Left cardiac atrium (tissue), 4 donors: ENCODE measurements at regions not wholly inside any gene's neighbourhood (a gene's known extent, or its start where the extent isn't known, plus 50 kb on each side); places are given as distances from the start of the nearest gene placed in this dataset.

Experiments used
- ATAC-seq, 2 donors: fragments of 200-7000 bp; cut with Tn5 transposase; one replicate each; pipeline ENCODE4 v1.9.1; 2020; ENCODE audit warnings: mild to moderate bottlenecking in 2 of 2, moderate library complexity in 2 of 2
- DNase-seq: peaks from one replicate; pipeline ENCODE4 v3.0.0-alpha.2; 2020
- intact Hi-C, 2 donors: fragments of 100-400 bp; cut with DNase I; formaldehyde crosslinking; loops; one replicate each; pipeline versions ENCODE4 v1.14.1 to v1.15.1; 2022 to 2023
- donor health status: DM: no; HTN: yes; CAD: no.
- donor health status: DM: no; HTN: yes; CAD: no; lungs with severe emphysema.
- donor health status: DM: yes; HTN: yes; CAD: no.
- donor health status: Dilated cardiomyopathy.

DNA sequence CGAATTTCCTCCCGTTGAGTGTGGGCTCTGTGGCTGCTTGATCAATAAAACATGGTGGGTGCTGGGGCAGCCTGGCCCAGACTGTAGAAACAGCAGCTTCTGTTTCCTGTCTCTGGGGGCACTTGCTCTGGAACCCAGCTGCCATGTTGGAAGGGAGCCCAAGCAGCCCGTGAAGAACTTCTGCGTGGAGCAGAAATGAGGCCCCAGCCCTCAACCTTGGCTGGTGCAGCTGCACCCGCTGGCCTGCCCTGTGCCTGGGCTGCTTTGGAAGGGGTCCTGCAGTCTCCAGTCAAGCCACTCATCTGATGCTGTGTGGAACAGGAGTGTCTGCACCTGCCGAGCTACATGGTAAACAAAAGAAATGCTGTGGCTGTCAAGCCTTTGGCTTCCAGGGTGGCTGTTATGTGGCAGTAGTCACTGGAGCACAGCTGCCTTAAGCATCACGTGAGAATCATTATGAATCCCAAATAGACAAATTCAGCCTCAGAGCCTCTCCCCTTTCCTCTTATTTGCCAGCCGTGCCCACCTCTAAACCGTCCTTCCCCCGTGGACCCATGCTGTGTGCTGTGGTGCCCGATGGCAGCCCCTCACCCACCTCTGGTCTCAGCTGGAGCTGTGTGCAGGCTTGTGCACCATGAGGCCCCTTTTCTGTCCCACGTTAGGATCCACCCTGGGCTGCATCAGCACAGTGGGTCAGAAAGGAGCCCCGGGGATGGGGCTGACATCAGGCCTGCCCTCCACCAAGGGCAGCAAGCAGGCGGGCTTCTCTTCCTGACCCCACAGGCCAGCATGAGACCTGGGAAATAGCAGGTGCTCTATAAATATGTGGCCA is 134.0 kb upstream of the HDAC4 start:
- intact Hi-C loops = no loop called here
- ATAC-seq (no peak), DNase-seq (no peak)

DNA sequence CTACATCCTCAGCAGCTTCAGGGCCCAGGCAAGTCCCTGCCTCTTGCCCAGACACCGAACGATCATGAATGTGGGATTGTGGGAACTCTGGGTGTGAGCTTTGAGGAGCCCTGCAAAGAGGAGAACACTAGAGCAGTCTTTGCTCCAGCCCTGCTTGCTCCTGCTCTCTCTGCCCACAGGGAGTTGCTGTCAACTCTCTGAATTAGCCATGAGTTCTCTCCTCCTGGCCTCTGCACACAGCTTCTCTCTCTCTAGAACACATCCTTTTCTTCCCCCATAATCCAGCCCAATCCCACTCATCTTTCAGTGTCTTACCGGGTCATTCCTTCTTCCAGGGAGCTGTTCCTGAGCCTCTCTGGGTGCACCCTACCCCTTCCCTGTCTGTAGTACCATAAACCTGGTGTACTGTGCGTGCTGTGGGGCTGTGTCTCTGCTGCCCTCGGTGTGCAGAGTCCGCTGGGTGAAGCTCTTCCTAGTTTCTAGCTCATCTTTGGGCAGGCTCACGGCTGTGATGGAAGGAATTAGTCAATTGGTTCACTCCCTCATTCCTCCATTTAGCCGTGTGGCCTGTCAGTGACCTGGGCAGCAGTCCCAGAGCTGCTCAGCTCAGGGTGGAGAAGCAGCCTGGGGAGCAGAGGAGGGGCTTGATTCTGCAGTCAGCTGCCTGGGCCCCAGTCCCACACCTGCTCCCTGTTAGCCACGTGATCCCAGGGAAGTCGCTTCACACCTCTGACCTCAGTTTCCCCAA is 132.9 kb upstream of the HDAC4 start:
- DNase-seq (peak; percentile 43), ATAC-seq (peak; percentile 78 to 92)
- intact Hi-C loops = no loop called here

DNA sequence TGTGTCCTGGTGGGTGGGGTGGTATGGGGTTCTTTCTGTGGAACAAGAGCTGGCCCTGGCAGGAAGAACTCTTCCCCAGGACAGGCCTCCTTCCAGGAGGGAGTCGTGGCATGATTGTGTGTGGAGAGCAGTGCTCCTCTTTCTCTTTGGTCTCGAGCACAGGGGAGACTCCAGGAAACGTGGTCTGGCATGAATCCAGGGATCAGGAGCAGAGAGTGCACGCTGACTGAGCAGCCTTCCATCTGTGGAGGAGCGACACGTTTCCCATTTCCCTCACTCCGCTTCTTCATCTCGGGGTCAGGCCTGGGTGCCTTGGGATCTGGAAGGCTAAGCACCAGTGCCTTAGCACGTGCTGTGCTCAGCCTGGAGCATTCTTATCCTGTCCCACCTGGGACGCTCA is 132.0 kb upstream of the HDAC4 start:
- no peak for DNase-seq
- no peak for ATAC-seq
- intact Hi-C loops = no loop called here

DNA sequence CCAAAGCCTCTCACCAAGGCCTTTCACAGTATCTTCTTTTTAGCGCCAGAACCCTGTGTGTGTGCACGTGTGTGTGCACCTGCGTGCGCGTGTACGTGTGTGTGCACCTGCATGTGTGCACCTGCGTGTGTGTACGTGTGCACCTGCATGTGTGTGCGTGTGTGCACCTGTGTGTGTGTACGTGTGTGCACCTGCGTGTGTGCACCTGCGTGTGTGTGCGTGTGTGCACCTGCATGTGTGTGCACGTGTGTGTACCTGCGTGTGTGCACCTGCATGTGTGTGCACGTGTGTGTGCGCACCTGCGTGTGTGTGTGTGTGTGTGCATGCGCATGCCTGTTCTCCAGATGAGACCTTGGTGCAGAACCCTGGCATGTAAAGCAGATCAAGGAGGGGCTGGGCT is 131.4 kb upstream of the HDAC4 start:
- no peak for ATAC-seq
- no peak for DNase-seq
- intact Hi-C loops = no loop called here

DNA sequence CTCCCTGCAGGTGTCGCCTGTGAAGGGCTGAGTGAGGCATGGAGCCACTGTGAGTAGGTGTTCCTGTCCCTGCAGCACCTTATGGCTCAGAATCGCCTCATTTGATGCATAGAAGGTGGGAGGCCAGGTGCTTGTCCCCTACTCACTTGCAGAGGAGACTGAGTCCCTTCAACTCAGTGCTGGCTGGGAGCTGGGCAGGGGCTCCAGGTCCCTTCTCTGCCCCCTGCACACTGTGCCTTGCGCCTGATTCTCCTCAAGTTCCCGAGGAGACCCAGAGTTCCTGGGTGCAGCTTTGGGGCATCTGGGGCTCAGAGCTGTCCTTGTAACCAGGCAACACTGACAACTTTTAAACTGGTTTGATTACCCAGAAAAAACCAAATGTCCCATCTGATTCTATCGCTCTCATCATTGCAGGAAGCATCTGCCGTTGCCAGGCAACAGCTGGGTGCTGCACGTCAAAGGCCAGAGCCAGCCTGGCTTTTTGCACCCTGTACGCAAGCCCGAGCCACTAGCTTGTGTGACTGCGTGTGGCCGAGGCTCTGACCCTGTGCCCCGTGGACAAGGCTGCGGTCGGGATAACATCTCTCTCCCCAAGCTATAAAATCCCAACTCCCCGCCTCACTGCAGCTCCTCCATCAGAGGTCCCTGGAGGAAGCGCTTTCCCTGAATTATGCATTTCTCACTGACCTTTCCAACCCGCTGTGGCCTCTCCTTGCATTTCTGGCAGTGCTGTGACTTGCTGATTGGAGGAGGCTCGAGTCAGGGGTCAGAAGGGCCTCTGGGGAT is 130.8 kb upstream of the HDAC4 start:
- intact Hi-C loops = no loop called here
- no peak for DNase-seq
- ATAC-seq = no peak

DNA sequence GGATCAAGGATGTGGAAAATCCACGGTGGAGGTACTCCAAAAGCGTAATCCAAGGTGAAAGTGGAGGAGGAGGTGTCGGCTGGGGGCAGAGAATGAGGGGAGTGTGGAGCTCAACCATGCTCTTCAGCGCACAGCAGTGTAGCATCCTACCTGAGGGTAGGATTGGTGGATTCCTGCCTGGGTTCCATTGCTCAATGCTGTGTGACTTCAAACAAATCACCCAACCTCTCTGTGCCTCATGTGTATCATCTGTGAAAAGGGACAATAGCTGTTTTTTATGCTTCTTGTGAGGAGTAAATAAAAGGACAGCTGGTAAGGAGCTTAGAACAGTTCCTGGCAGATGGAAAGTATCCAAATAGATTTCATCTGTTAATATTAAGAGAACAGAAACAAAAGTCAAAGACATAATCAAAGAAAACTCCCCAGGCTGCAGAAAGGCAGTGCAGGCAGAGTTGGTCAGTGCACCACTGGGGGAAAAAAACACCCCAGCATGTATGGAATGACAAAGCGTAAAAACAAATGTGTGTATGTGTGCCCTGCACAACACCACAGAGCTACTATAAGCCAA is 130.0 kb upstream of the HDAC4 start:
- intact Hi-C loops = no loop called here
- DNase-seq = no peak
- no peak for ATAC-seq

DNA sequence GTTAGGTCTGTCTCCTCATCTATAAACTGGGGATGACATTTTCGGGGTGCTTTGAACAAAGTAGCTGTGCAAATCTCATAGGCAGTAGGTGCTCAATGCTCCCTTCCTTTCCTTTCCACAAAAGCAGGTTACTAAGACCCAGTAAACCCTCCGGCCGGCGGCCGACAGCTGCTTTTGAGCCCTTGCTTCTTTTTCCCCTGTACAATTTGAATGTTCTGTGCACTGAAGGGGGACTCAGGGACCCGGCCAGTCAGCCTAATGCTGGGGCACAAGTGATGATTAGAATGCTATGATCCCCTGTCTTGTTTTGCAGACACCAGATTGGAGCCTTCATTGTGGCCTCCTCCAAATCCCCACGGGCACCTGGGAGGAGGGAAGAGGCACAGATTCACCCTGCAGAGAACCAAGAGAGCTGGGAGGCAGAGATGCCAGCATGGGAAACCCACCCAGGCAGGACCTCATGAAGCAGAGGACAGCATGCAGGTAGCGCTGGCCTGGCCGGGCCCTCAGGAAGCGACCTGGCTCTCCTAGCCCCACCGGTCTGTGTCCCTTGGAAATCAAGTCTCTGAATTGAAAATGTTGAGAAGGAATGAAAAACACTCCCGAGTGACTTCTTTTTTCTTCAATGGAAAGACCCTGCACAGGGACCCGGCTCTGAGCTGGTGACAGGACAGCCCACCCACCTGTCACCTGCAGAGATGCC is 128.6 kb upstream of the HDAC4 start:
- ATAC-seq (no peak), DNase-seq (no peak)
- intact Hi-C loops = no loop called here

DNA sequence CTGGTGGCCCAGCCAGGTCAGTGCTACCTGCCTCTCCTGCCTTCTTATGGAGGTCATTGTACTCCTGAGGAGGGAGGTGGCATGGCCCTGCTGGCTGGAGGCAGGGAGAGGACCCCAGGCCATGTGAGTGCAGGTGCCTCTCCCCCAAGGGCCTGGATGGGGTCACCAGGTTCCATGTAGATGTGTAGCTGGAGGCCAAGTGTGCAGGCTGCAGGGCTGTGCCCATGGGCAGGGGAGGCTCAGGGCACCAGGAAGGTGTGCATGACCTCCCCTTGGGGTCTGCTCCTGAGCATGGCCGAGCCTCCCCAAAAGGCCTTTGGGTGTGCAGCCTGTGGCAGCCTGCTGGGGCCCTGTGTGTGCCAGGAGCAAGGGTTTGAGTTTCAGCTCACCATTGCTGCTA is 128.1 kb upstream of the HDAC4 start:
- peak; percentile 7 for DNase-seq
- no peak for ATAC-seq
- intact Hi-C loops = no loop called here

DNA sequence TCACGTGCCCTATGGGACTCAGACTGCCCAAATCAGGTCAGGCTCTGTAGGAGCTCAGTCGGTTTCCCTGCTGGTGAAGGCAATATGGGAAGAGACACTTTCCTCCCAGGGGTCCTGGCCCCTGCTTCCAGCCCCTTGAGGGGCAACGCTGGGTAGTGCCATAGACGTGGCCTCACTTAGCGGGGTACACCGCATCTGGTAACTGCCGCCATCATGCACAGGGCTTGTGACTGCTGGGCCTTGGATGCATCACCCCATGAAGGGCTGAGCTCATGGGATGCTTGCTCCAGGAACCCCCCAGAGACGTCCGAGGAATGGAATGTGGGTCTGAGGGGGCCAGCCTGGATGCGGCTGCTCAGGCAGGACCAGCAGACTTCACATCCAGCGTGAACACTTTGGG is 127.3 kb upstream of the HDAC4 start:
- DNase-seq (peak; percentile 5), ATAC-seq (no peak)
- intact Hi-C loops = no loop called here

DNA sequence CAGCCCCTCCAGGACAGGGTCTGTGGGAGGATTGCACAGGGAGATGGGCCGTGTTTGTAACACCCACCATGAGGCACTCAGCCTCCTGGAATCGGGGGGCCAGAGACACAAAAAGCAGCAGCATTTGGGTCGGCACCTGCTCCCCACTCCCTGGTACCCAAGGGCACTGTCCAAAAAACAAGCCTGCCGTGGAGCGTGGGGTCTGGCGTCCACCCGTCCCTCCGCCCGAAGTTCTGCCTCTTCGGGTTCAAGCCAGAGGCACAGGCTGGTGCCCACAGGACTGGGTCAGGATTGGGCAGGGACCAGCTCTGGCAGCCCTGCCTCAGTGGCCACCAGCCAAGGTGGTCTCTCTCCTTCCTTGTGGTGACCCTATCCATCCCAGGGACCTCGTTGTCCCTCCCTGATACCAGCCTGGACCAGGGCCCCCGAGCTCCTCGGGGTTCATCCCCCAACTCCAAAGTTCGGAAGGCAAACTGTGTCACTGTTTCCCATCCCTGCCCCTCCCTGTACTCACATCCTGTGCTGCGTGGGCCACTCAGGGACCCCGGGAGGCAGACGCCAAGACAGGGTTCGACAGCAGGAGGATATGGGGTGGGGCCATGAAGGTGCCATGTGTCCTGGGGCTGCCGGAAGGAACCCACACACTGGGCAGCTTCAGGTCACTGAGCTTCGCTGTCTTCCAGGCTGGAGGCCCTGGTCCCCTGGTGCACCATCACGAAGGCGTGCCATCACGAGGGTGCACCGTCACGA is 126.0 kb upstream of the HDAC4 start:
- peak; percentile 10 for DNase-seq
- intact Hi-C loops = no loop called here

DNA sequence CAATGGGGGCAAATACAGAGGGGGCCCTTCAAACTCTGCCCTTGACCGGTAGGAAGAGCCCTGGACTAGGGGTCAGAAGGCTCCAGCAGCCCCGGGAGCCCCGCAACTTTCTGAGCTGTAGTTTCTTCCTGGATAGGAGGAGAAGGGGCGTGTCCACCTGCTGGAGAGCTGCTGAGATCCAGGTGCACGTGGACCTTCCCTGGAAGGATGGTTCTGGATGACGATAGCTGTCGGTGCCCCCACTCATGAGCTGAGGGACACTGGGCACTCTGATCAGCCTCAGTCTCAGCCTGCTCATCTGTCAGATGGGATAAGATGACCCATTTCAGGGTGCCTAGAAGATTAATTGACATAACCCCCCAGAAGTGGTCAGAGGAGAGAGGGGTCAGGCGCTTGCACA is 125.2 kb upstream of the HDAC4 start:
- ATAC-seq (no peak), DNase-seq (peak; percentile 3)
- intact Hi-C loops = no loop called here

More for the DNA sequence above, 126.0 kb upstream of the HDAC4 start:
- no peak for ATAC-seq

DNA sequence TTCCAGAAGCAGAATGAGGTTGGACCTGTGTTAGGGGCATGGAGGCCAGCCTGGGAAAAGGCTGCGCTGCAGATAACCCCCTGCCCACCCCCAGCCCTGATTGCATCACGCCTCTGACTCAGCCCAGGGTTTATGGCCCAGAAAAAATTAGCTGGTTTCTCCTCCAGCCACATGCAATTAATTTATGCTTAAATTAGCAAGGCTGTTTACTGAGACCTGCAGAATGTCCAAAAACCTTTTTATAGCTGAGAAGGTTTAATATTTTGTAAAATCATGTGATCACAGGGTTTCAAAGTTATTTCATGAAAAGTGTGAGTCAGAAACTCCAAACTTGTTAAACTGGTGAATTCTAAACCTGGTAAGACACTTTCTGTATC is 123.1 kb upstream of the HDAC4 start:
- intact Hi-C loops = no loop called here
- peak; percentile 13 for DNase-seq
- ATAC-seq = no peak

DNA sequence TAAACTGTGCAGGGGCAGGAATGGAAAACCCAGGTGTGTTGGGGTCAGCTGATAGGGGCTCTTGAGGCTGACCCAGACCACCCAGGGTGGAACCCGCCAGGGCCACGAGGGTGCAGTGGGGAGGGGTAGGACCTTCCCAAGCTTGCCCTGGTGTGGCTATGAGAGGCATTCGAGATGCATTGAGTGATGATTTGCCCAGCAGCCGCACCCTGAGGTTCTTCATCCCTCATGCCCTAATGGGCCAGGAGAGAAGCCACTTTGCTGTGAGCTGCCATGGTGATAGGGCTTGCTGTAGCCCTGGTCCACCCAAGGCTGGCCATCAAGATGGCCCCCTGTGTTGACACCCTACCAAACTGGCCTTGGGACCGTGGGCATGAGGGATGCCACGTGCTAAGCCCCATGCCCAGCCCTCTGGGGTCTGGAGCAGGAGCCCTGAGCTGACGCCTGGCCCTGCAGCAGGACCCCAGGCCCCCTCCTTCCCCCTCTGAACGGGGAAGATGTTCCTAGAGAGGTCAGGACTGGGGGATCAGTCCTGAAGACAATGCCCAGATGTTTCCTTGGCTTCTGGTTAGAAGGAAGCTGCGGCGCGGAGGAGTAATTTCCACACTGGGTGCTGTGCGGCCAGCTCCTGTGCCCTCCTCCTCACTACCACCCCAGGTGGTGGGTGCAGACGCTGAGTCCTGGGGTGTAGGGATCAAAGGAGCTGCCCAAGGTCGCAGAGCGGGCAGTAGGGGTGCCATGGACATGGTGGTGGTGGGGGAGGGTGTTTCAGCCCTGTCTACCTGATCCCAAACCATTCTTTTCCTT is 122.5 kb upstream of the HDAC4 start:
- DNase-seq (no peak), ATAC-seq (no peak)
- intact Hi-C loops = no loop called here

DNA sequence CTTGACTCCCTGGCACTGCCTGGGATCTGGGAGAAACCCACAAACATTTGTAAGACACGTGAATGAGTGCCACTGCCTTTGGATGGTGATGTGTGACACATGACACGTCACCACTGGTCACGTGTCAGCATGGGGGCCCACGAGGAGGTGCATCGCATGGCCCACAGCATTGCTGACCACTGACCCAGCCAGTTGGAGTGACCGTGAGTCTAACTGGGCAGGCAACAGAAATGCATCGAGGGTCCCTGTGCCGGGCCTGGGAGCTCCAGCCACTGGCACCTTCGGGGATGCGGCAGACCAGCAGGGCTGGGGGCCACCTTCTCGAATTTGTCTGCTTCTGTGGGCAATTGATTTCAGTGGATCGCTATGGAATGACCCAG is 121.9 kb upstream of the HDAC4 start:
- intact Hi-C loops = no loop called here
- DNase-seq (peak; percentile 12), ATAC-seq (no peak)

DNA sequence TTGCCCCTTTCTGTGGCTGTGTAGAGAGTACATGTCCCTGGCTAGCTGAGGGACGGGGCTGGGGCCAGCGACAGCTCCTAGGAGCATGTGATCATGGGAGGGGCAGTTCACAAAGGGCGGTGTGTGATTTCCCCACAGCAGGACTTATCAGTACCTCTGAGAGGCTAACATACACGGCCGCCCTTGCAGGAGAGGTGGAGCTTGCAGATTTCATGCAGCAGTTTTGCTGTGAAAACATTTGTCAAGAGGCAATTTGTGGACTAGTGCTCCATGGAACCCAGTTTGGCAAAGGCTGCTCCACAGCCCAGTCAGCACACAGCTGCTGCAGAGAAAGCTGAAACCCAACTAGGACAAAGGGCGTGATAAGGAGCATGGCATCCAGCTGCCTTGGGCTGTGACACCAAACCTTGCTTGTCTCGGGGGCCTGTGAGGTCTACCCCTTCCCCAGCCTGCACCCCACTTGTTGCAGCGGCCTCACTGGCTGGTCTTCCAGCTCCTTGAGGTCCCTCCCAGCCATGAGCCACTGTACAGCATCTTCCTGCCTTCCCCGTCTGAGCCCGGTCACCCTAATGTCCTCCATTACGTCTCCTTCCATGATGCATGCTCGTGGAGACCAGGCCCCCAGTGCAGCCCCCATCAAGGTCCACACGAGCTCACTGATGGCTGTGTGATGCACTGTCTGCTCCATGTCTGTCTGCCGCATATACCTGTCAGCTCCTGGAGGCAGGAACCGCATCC is 121.4 kb upstream of the HDAC4 start:
- ATAC-seq (peak; percentile 65 to 67), DNase-seq (peak; percentile 43)
- intact Hi-C loops = no loop called here

DNA sequence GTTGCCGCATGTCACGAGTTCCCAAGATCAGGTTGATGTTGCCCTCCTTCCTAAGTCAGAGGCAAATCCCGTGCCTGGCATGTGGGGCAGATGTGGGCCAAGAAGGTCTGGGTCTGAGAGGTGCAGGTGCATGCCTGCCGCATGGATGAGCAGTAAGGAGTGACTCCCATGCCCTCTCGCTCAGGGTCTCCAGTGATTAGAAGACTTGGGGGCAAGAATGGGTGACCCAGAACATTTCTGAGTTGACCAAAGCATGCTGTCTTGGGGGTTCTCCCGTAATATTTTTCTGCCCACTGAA is 120.6 kb upstream of the HDAC4 start:
- ATAC-seq (no peak), DNase-seq (no peak)
- intact Hi-C loops = no loop called here

DNA sequence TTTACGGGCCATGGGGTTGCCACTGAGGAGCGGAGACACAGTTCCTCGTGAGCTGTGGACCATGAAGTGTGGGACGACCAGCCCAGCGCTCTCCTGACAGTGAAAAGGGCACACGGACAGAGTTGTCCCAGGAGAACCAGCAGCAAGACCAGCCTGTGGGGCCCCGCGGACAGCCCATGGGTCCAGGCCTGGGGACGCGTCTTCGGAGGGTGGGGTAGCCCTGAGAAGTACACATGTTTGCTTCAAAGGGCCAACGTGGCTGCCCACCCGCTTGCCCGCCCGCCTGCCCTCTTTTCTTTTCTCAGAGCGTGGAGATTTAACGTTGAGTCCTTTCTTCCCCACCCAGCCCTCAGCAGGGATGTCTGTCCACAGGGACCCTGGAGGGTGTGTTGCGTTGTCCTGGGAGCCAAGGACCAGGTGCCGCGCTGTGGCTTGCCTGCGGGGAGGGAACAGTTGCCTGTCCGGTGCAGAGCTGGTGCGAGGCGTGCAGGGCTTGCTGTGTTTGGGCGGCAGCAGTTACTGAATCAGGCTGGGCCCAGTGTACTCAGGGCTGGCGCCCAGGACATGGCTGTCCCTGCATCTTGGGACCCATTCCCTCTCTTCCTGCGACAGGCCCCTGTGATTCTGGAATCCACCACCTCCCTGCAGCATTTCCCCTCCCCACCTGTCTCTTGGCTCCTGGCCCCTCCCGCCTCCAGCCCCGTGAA is 120.1 kb upstream of the HDAC4 start:
- DNase-seq = peak; percentile 12
- intact Hi-C loops = no loop called here
- no peak for ATAC-seq
